NB4 (cell line): ENCODE measurements at regions not wholly inside any gene's neighbourhood (a gene's known extent, or its start where the extent isn't known, plus 50 kb on each side); places are given as distances from the start of the nearest gene placed in this dataset.

ENCODE experiments used
- CTCF ChIP-seq: IDR thresholded peaks from one replicate; pipeline ENCODE4 v1.5.1; 2012; ENCODE audit warnings: low read depth, low read length
- MYC ChIP-seq: IDR thresholded peaks from 2 replicates; pipeline ENCODE4 v1.6.1; 2011; ENCODE audit warnings: low read depth, low read length
- POLR2A ChIP-seq: IDR thresholded peaks from 2 replicates; pipeline ENCODE4 v1.6.1; 2011; ENCODE audit warnings: mild to moderate bottlenecking; ENCODE audit not compliant: insufficient read length; ENCODE audit errors: extremely low read depth

DNA sequence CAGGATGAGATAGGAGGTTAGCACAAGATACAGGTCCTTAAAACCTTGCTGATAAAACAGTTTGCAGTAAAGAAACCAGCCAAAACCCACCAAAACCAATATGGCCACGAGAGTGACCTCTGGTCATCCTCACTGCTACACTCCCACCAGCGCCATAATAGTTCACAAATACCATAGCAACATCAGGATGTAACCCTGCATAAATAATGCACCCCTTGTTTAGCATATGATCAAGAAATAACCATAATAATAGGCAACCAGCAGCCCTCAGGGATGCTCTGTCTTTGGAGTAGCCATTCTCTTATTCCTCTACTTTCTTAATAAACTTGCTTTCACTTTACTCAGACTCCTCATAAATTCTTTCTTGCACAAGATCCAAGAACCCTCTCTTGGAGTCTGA is 86.9 kb upstream of the PRSS3 start:
- no peak for TF ChIP-seq CTCF
- TF ChIP-seq POLR2A, result no peak
- TF ChIP-seq MYC, result no peak
